K562 (cell line): ENCODE measurements at regions not wholly inside any gene's neighbourhood (a gene's known extent, or its start where the extent isn't known, plus 50 kb on each side); places are given as distances from the start of the nearest gene placed in this dataset.

Source experiments
- CHD2 ChIP-seq: IDR thresholded peaks from 2 replicates; pipeline ENCODE4 v1.6.1; 2011; ENCODE audit warnings: low read depth, low read length
- ELF4 ChIP-seq: fragments of 450-650 bp; formaldehyde crosslinking; IDR thresholded peaks from 2 replicates; pipeline ENCODE4 v1.4.0; 2022; ENCODE audit warnings: missing genetic modification characterization
- EP300 ChIP-seq: IDR thresholded peaks from 2 replicates; pipeline ENCODE4 v1.6.1; 2012; ENCODE audit warnings: low read length, improper control_type of control experiment
- FOSL1 ChIP-seq: fragments of 200-800 bp; sonication (Bioruptor generic); conservative IDR thresholded peaks from 2 replicates; pipeline ENCODE4 v1.6.1; 2016; ENCODE audit warnings: missing genetic modification characterization, missing compliant biosample characterization
- FOXM1 ChIP-seq, 2 experiments: fragments of 450-650 bp in 1 of 2; sonication (generic) in 1 of 2; formaldehyde crosslinking in 1 of 2; IDR thresholded peaks; 2 replicates each; pipeline versions ENCODE4 v1.6.1 to v1.9.0; 2017 to 2022; ENCODE audit warnings: low read depth in 2 of 2, mild to moderate bottlenecking in 2 of 2, missing genetic modification reagents in 1 of 2, moderate library complexity in 1 of 2
- MEIS2 ChIP-seq: fragments of 450-650 bp; IDR thresholded peaks from 2 replicates; pipeline ENCODE4 v1.6.1; 2014; ENCODE audit warnings: mild to moderate bottlenecking; ENCODE audit not compliant: partially characterized antibody
- NFYB ChIP-seq: IDR thresholded peaks from 2 replicates; pipeline ENCODE4 v1.6.1; 2011; ENCODE audit warnings: mild to moderate bottlenecking, moderate library complexity; ENCODE audit not compliant: insufficient read length; ENCODE audit errors: extremely low read depth
- NR1H2 ChIP-seq: sonication (generic); formaldehyde crosslinking; IDR thresholded peaks from 2 replicates; pipeline ENCODE4 v1.4.0; 2020; ENCODE audit warnings: mild to moderate bottlenecking, missing genetic modification reagents
- XRCC3 ChIP-seq: fragments of 450-650 bp; IDR thresholded peaks from 2 replicates; pipeline ENCODE4 v1.6.1; 2017; ENCODE audit warnings: mild to moderate bottlenecking, moderate library complexity
- ZBTB1 ChIP-seq: sonication (generic); formaldehyde crosslinking; IDR thresholded peaks from 2 replicates; pipeline ENCODE4 v1.8.1; 2023; ENCODE audit warnings: missing genetic modification reagents, low read depth, mild to moderate bottlenecking, borderline replicate concordance
- TF ChIP-seq, protein P1 (sequence below), 3 experiments: IDR thresholded peaks in 2 of 3; conservative IDR thresholded peaks in 1 of 3; 2 replicates each; pipeline ENCODE4 v1.5.1; 2011 to 2012; ENCODE audit warnings: low read length in 3 of 3, mild to moderate bottlenecking in 3 of 3, control low read depth in 2 of 3, improper control_type of control experiment in 1 of 3, inconsistent platforms in 1 of 3, low read depth in 1 of 3, mixed read lengths in 1 of 3, moderate library complexity in 1 of 3; ENCODE audit not compliant: insufficient read depth in 2 of 3
- TF ChIP-seq, protein P2 (sequence below): sonication (generic); formaldehyde crosslinking; IDR thresholded peaks from 2 replicates; pipeline ENCODE4 v1.8.0; 2022; ENCODE audit warnings: missing genetic modification reagents, mild to moderate bottlenecking, borderline replicate concordance
- TF ChIP-seq, protein P3 (sequence below): sonication (generic); formaldehyde crosslinking; IDR thresholded peaks from 2 replicates; pipeline ENCODE4 v1.8.1; 2022; ENCODE audit warnings: missing genetic modification reagents
- TF ChIP-seq, protein P4 (sequence below), 3 experiments: fragments of 200-800 bp in 1 of 3; sonication (Bioruptor generic) in 1 of 3; sonication (generic) in 1 of 3; formaldehyde crosslinking in 1 of 3; IDR thresholded peaks; 2 replicates each; pipeline versions ENCODE4 v1.6.1 to v1.8.0; 2016 to 2022; ENCODE audit warnings: mild to moderate bottlenecking in 2 of 3, missing compliant biosample characterization in 2 of 3, missing genetic modification characterization in 2 of 3, missing genetic modification reagents in 1 of 3

DNA sequence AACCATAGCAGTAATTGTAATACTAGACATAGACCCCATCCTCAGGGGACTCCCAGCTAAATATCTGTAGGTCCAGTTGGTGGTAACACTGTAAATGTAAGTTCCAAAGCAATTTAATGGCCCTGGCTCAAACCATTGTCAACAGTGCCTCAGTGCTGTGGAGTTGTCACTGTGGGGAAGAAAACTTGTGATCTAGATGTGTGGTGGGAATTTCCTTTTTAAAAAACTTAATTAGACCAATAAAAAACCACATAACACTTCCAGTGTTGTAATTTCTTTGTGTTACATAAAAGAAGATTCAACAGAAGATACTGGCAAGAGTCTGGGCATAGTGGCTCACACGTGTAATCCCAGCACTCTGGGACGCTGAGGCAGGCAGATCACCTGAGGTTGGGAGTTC, 138.6 kb upstream of the UMPS start:
- TF ChIP-seq ELF4 (CRISPR knock-in tag) (no peak), MEIS2 (no peak), XRCC3 (no peak), NR1H2 (CRISPR knock-in tag) (no peak), CHD2 (no peak), NFYB (no peak), FOSL1 (tag) (no peak), ZBTB1 (CRISPR knock-in tag) (no peak), EP300 (no peak), FOXM1 (IDR thresholded peaks at IDR 0.05; ENCODE audit: low read depth) (no peak), FOXM1 (CRISPR knock-in tag; IDR thresholded peaks at IDR 0.05; ENCODE audit: low read depth) (no peak)
- TF ChIP-seq, protein P1, sequence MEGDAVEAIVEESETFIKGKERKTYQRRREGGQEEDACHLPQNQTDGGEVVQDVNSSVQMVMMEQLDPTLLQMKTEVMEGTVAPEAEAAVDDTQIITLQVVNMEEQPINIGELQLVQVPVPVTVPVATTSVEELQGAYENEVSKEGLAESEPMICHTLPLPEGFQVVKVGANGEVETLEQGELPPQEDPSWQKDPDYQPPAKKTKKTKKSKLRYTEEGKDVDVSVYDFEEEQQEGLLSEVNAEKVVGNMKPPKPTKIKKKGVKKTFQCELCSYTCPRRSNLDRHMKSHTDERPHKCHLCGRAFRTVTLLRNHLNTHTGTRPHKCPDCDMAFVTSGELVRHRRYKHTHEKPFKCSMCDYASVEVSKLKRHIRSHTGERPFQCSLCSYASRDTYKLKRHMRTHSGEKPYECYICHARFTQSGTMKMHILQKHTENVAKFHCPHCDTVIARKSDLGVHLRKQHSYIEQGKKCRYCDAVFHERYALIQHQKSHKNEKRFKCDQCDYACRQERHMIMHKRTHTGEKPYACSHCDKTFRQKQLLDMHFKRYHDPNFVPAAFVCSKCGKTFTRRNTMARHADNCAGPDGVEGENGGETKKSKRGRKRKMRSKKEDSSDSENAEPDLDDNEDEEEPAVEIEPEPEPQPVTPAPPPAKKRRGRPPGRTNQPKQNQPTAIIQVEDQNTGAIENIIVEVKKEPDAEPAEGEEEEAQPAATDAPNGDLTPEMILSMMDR (IDR thresholded peaks at IDR 0.05 in 2 of 3, conservative IDR thresholded peaks at IDR 0.05 in 1 of 3; ENCODE audit: insufficient read depth in 2 of 3, low read depth in 1 of 3, low read length in 3 of 3) = no peak
- TF ChIP-seq, protein P2, sequence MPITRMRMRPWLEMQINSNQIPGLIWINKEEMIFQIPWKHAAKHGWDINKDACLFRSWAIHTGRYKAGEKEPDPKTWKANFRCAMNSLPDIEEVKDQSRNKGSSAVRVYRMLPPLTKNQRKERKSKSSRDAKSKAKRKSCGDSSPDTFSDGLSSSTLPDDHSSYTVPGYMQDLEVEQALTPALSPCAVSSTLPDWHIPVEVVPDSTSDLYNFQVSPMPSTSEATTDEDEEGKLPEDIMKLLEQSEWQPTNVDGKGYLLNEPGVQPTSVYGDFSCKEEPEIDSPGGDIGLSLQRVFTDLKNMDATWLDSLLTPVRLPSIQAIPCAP (CRISPR knock-in tag) = no peak
- TF ChIP-seq, protein P3, sequence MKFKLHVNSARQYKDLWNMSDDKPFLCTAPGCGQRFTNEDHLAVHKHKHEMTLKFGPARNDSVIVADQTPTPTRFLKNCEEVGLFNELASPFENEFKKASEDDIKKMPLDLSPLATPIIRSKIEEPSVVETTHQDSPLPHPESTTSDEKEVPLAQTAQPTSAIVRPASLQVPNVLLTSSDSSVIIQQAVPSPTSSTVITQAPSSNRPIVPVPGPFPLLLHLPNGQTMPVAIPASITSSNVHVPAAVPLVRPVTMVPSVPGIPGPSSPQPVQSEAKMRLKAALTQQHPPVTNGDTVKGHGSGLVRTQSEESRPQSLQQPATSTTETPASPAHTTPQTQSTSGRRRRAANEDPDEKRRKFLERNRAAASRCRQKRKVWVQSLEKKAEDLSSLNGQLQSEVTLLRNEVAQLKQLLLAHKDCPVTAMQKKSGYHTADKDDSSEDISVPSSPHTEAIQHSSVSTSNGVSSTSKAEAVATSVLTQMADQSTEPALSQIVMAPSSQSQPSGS (CRISPR knock-in tag) = no peak
- TF ChIP-seq, protein P4, sequence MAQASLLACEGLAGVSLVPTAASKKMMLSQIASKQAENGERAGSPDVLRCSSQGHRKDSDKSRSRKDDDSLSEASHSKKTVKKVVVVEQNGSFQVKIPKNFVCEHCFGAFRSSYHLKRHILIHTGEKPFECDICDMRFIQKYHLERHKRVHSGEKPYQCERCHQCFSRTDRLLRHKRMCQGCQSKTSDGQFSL (CRISPR knock-in tag; IDR thresholded peaks at IDR 0.05) = no peak
- TF ChIP-seq, protein P4 (tag; IDR thresholded peaks at IDR 0.05) = no peak
